HepG2 (cell line): ENCODE measurements at regions not wholly inside any gene's neighbourhood (a gene's known extent, or its start where the extent isn't known, plus 50 kb on each side); places are given as distances from the start of the nearest gene placed in this dataset.

Experiments used
- ATAC-seq: fragments of 200-7000 bp; cut with Tn5 transposase; 3 replicates; pipeline ENCODE4 v1.9.1; 2020; ENCODE audit warnings: mild to moderate bottlenecking, moderate library complexity
- BruUV-seq: library from RNA; stranded (reverse); fragments of 400-500 nt; replicated peaks from 2 replicates; lab custom pipeline; 2021; lab: Mats Ljungman, UMichigan
- CTCF ChIA-PET: fragments of 300-600 bp; formaldehyde crosslinking; extraction: SDS; loops from one replicate; lab custom pipeline; 2021; ENCODE audit warnings: low total read pairs, inconsistent platforms, low intra/inter-chr PET ratio; lab: Yijun Ruan, JAX
- POLR2A ChIA-PET: fragments of 350-600 bp; sonication (Branson Sonifier 250); formaldehyde crosslinking; loops from one replicate; lab custom pipeline; 2020; ENCODE audit warnings: antibody characterized with exemption, inconsistent platforms; lab: Yijun Ruan, JAX
- DNase-seq: peaks from one replicate; pipeline ENCODE4 v3.0.0-alpha.2; 2015; ENCODE audit warnings: low spot score
- FAIRE-seq: peaks from 3 replicates; lab custom pipeline; 2011; peaks lifted over from hg19 to GRCh38; lab: Jason Lieb, UNC
- H2AFZ ChIP-seq: one replicate; pipeline ENCODE4 v1.6.1; 2011; ENCODE audit warnings: low read length, inconsistent platforms
- H3K27ac ChIP-seq: fragments of 300-600 bp; 3 replicates; pipeline ENCODE4 v1.8.0; 2011; ENCODE audit warnings: mixed run types, mild to moderate bottlenecking, mixed read lengths, low read length, inconsistent platforms; ENCODE audit not compliant: insufficient read depth; ENCODE audit errors: extremely low read length
- H3K27me3 ChIP-seq, 2 experiments: fragments of 200-600 bp in 1 of 2; 2 replicates in 1 of 2; 3 replicates in 1 of 2; pipeline versions ENCODE4 v1.6.0 to v1.8.0; 2011; ENCODE audit warnings: low read length in 2 of 2, mild to moderate bottlenecking in 2 of 2, moderate library complexity in 2 of 2, inconsistent platforms in 1 of 2; ENCODE audit not compliant: insufficient read depth in 2 of 2, control insufficient read depth in 1 of 2
- H3K36me3 ChIP-seq, 2 experiments: fragments of 200-600 bp in 1 of 2; replicated peaks in 1 of 2; 2 replicates in 1 of 2; 3 replicates in 1 of 2; pipeline versions ENCODE4 v1.5.1 to v1.8.0; 2011; ENCODE audit warnings: low read length in 2 of 2, inconsistent platforms in 1 of 2; ENCODE audit not compliant: insufficient read depth in 2 of 2, control insufficient read depth in 1 of 2
- H3K4me1 ChIP-seq: 2 replicates; pipeline ENCODE4 v1.5.1; 2012; ENCODE audit warnings: low read length, inconsistent platforms; ENCODE audit not compliant: insufficient read depth
- H3K4me2 ChIP-seq: 2 replicates; pipeline ENCODE4 v1.6.0; 2011; ENCODE audit warnings: low read depth, low read length, inconsistent platforms
- H3K4me3 ChIP-seq, 3 experiments: fragments of 200-600 bp in 1 of 3; sonication (generic), shearing (Covaris generic) in 1 of 3; replicated peaks in 1 of 3; 2 replicates each; pipeline ENCODE4 v1.5.1; 2011 to 2016; ENCODE audit warnings: low read length in 3 of 3, inconsistent platforms in 2 of 3, low read depth in 2 of 3, mild to moderate bottlenecking in 2 of 3, control low read depth in 1 of 3, mixed read lengths in 1 of 3; ENCODE audit not compliant: insufficient read depth in 1 of 3
- H3K79me2 ChIP-seq: one replicate; pipeline ENCODE4 v1.6.1; 2011; ENCODE audit warnings: low read length, inconsistent platforms; ENCODE audit not compliant: insufficient read depth
- H3K9ac ChIP-seq: 2 replicates; pipeline ENCODE4 v1.6.0; 2011; ENCODE audit warnings: mild to moderate bottlenecking, low read depth, low read length, inconsistent platforms; ENCODE audit not compliant: insufficient read depth
- H3K9me3 ChIP-seq: 2 replicates; pipeline ENCODE4 v1.5.1; 2012; ENCODE audit warnings: mild to moderate bottlenecking, low read length
- H4K20me1 ChIP-seq: 2 replicates; pipeline ENCODE4 v1.6.0; 2011; ENCODE audit warnings: inconsistent platforms, mild to moderate bottlenecking, low read length, moderate library complexity; ENCODE audit not compliant: insufficient read depth
- DMAP1 ChIP-seq: IDR thresholded peaks from 2 replicates; pipeline ENCODE4 v1.6.1; 2016
- ETV5 ChIP-seq: IDR thresholded peaks from 2 replicates; pipeline ENCODE4 v1.6.1; 2018; ENCODE audit warnings: missing biosample characterization, missing genetic modification reagents, inconsistent platforms, borderline replicate concordance
- FOXK2 ChIP-seq: fragments of 450-650 bp; IDR thresholded peaks from 2 replicates; pipeline ENCODE4 v1.6.1; 2016
- JUNB ChIP-seq: sonication (generic); formaldehyde crosslinking; IDR thresholded peaks from 2 replicates; pipeline ENCODE4 v1.8.0; 2022; ENCODE audit warnings: missing genetic modification reagents, mild to moderate bottlenecking, borderline replicate concordance
- SYNCRIP ChIP-seq: fragments of 200-400 bp; formaldehyde crosslinking; IDR thresholded peaks from 2 replicates; pipeline ENCODE4 v1.6.1; 2018; ENCODE audit warnings: mild to moderate bottlenecking, low read depth, low read length; ENCODE audit not compliant: insufficient read depth
- TCF7L2 ChIP-seq: IDR thresholded peaks from 2 replicates; pipeline ENCODE4 v1.6.1; 2011; ENCODE audit warnings: mild to moderate bottlenecking, low read depth, low read length, moderate library complexity
- ZKSCAN5 ChIP-seq: sonication (generic); formaldehyde crosslinking; IDR thresholded peaks from 2 replicates; pipeline ENCODE4 v1.5.1; 2020; ENCODE audit warnings: mild to moderate bottlenecking, missing genetic modification reagents
- WGBS: methylation state at CpG from one replicate; pipeline ENCODE4 v1.1.6; 2017; ENCODE audit warnings: low lambda C conversion rate; 5-methylcytosine and 5-hydroxymethylcytosine counted together
- in situ Hi-C: cut with HindIII; loops from 2 replicates; pipeline ENCODE4 v1.10.0; 2017; ENCODE audit warnings: low pct_unique_long_range_greater_than_20kb; ENCODE audit not compliant: extremely low pct_ligation_motif_present
- intact Hi-C: fragments of 100-400 bp; cut with micrococcal nuclease; formaldehyde crosslinking; loops from one replicate; pipeline ENCODE4 v1.10.0; 2022; ENCODE audit not compliant: unreplicated experiment
- TF ChIP-seq, protein P1 (sequence below): sonication (generic); formaldehyde crosslinking; IDR thresholded peaks from 2 replicates; pipeline ENCODE4 v1.4.0; 2020; ENCODE audit warnings: missing genetic modification reagents
- TF ChIP-seq, protein P2 (sequence below): sonication (generic); formaldehyde crosslinking; IDR thresholded peaks from 2 replicates; pipeline ENCODE4 v1.4.0; 2020; ENCODE audit warnings: missing genetic modification reagents

DNA sequence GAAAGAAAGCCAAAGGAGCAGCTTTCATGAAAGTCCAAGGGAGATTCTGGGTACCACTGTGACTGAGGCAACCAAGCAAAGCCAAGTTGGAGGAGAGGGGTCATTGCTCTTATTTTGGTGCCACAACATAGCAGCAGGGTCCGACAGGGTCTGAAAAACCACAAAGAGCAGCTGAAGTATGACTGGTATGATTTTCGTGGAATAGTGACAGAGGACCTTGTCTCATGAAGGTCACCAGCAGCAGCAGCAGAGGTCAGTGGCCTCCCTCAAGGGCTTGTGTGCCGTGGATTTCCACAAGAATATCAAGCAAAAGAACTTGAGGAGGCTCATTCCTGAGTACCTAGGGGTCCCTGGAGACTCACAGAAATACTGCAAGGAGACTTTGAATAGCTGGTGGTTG lies 160.9 kb upstream of the SYT6 start (continued):
- TF ChIP-seq, protein P1, sequence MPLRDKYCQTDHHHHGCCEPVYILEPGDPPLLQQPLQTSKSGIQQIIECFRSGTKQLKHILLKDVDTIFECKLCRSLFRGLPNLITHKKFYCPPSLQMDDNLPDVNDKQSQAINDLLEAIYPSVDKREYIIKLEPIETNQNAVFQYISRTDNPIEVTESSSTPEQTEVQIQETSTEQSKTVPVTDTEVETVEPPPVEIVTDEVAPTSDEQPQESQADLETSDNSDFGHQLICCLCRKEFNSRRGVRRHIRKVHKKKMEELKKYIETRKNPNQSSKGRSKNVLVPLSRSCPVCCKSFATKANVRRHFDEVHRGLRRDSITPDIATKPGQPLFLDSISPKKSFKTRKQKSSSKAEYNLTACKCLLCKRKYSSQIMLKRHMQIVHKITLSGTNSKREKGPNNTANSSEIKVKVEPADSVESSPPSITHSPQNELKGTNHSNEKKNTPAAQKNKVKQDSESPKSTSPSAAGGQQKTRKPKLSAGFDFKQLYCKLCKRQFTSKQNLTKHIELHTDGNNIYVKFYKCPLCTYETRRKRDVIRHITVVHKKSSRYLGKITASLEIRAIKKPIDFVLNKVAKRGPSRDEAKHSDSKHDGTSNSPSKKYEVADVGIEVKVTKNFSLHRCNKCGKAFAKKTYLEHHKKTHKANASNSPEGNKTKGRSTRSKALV (CRISPR knock-in tag), result no peak
- no peak for TF ChIP-seq SYNCRIP
- TF ChIP-seq DMAP1 (CRISPR knock-in tag), result no peak

DNA sequence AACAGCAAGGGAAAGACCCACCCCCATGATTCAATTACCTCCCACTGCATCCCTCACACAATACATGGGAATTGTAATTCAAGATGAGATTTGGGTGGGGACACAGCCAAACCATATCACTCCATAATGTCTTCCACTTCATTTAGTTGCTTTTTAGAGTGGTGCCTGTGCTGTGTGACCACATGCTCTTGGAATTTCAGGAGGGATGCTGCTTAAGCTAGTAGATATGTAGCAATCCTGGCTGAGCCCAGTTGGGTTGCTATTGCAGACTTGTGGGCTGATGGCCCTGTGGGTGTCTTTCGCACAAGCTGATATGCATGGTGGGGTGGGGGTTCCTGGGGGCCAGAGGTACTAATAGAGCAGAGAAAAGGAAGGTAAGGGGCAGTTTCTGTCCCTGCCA lies 160.4 kb upstream of the SYT6 start:
- no peak overlapping the region for H3K27ac ChIP-seq
- POLR2A ChIA-PET, result no interaction called here
- intact Hi-C loops (no loop called here), in situ Hi-C loops (no loop called here)
- no peak for TF ChIP-seq ZKSCAN5 (CRISPR knock-in tag)
- TF ChIP-seq, protein P2, sequence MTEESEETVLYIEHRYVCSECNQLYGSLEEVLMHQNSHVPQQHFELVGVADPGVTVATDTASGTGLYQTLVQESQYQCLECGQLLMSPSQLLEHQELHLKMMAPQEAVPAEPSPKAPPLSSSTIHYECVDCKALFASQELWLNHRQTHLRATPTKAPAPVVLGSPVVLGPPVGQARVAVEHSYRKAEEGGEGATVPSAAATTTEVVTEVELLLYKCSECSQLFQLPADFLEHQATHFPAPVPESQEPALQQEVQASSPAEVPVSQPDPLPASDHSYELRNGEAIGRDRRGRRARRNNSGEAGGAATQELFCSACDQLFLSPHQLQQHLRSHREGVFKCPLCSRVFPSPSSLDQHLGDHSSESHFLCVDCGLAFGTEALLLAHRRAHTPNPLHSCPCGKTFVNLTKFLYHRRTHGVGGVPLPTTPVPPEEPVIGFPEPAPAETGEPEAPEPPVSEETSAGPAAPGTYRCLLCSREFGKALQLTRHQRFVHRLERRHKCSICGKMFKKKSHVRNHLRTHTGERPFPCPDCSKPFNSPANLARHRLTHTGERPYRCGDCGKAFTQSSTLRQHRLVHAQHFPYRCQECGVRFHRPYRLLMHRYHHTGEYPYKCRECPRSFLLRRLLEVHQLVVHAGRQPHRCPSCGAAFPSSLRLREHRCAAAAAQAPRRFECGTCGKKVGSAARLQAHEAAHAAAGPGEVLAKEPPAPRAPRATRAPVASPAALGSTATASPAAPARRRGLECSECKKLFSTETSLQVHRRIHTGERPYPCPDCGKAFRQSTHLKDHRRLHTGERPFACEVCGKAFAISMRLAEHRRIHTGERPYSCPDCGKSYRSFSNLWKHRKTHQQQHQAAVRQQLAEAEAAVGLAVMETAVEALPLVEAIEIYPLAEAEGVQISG (CRISPR knock-in tag), result no peak
- no peak for TF ChIP-seq JUNB (CRISPR knock-in tag)
- TF ChIP-seq TCF7L2, result no peak
- no peak for TF ChIP-seq ETV5 (CRISPR knock-in tag)
- no peak for TF ChIP-seq FOXK2
- no peak overlapping the region for H3K9ac ChIP-seq
- H4K20me1 ChIP-seq, result no peaks in the 10 kb centered on the region
- no peak overlapping the region for H3K4me3 ChIP-seq
- no peaks in the 10 kb centered on the region for H3K4me1 ChIP-seq
- ATAC-seq (no peak), DNase-seq (no peak), FAIRE-seq (no peak)
- H3K36me3 ChIP-seq, result no peaks in the 10 kb centered on the region
- CTCF ChIA-PET, result no interaction called here
- no peaks in the 10 kb centered on the region for H3K79me2 ChIP-seq
- no peaks in the 10 kb centered on the region; a peak in 1 of 5 replicates for H3K27me3 ChIP-seq
- H2AFZ ChIP-seq, result no peak overlapping the region
- 0 out of 2 replicates have a peak, but pooled peaks cover 8% of the 10 kb centered on the region for H3K9me3 ChIP-seq
- H3K4me2 ChIP-seq, result no peak overlapping the region
- BruUV-seq, result no TSS peak
- WGBS, result 38% methylated on average over 1 of the region's 1 CpG
